UCSD-AML1 (cell line): ENCODE measurements at regions not wholly inside any gene's neighbourhood (a gene's known extent, or its start where the extent isn't known, plus 50 kb on each side); places are given as distances from the start of the nearest gene placed in this dataset.
"Not testable (repeated sequence)": the region's sequence is repeated elsewhere in the genome, so short reads cannot be mapped to it uniquely, and the experiment has no call there.

Experiments
- DNase-seq: peaks from one replicate; lab custom pipeline; 2025; ENCODE audit not compliant: unreplicated experiment; lab: John Stamatoyannopoulos, UW

GRCh38 chr5:155684417-155684816 is 642.5 kb upstream of the SGCD start:
- DNase-seq, result no peak

- DNase-seq, result no peak
Observed at GRCh38 chr5:155686131-155686530, 640.8 kb upstream of the SGCD start.

- DNase-seq, result no peak
Observed at GRCh38 chr5:155689406-155689805, 637.6 kb upstream of the SGCD start.

GRCh38 chr5:155696362-155696761 is 630.6 kb upstream of the SGCD start:
- no peak for DNase-seq

GRCh38 chr5:155697236-155697635 is 629.7 kb upstream of the SGCD start:
- no peak for DNase-seq

- no peak for DNase-seq
Observed at GRCh38 chr5:155699385-155699784, 627.6 kb upstream of the SGCD start.

GRCh38 chr5:155700333-155700732 is 626.6 kb upstream of the SGCD start:
- DNase-seq, result peak; percentile 8

- DNase-seq, result no peak
Observed at GRCh38 chr5:155711882-155712281, 615.1 kb upstream of the SGCD start.

- not testable (repeated sequence) for DNase-seq
Observed at GRCh38 chr5:155714435-155714834, 612.5 kb upstream of the SGCD start.

GRCh38 chr5:155726267-155726666 is 600.7 kb upstream of the SGCD start:
- no peak for DNase-seq

- DNase-seq, result no peak
Observed at GRCh38 chr5:155727512-155728145, 599.3 kb upstream of the SGCD start.

- DNase-seq, result no peak
Observed at GRCh38 chr5:155728146-155728856, 598.7 kb upstream of the SGCD start.

- DNase-seq, result no peak
Observed at GRCh38 chr5:155728857-155729683, 597.9 kb upstream of the SGCD start.

GRCh38 chr5:155729684-155730059 is 597.3 kb upstream of the SGCD start:
- DNase-seq, result no peak

- DNase-seq, result no peak
Observed at GRCh38 chr5:155732587-155733376, 594.2 kb upstream of the SGCD start.

GRCh38 chr5:155733935-155734334 is 593.0 kb upstream of the SGCD start:
- no peak for DNase-seq

- no peak for DNase-seq
Observed at GRCh38 chr5:155735388-155735787, 591.6 kb upstream of the SGCD start.

GRCh38 chr5:155738616-155739015 is 588.3 kb upstream of the SGCD start:
- no peak for DNase-seq

GRCh38 chr5:155746367-155747038 is 580.5 kb upstream of the SGCD start:
- DNase-seq, result no peak

GRCh38 chr5:155750101-155750500 is 576.9 kb upstream of the SGCD start:
- no peak for DNase-seq

GRCh38 chr5:155750571-155750970 is 576.4 kb upstream of the SGCD start:
- no peak for DNase-seq
